LoVo (cell line): ENCODE measurements at regions not wholly inside any gene's neighbourhood (a gene's known extent, or its start where the extent isn't known, plus 50 kb on each side); places are given as distances from the start of the nearest gene placed in this dataset.

ENCODE experiments used
- DNase-seq: peaks from one replicate; pipeline ENCODE4 v3.0.0-alpha.2; 2016; ENCODE audit warnings: low spot score

GRCh38 chr1:226816576-226816975 is 53.8 kb upstream of the PSEN2 start:
- DNase-seq, result peak; percentile 66

DNA sequence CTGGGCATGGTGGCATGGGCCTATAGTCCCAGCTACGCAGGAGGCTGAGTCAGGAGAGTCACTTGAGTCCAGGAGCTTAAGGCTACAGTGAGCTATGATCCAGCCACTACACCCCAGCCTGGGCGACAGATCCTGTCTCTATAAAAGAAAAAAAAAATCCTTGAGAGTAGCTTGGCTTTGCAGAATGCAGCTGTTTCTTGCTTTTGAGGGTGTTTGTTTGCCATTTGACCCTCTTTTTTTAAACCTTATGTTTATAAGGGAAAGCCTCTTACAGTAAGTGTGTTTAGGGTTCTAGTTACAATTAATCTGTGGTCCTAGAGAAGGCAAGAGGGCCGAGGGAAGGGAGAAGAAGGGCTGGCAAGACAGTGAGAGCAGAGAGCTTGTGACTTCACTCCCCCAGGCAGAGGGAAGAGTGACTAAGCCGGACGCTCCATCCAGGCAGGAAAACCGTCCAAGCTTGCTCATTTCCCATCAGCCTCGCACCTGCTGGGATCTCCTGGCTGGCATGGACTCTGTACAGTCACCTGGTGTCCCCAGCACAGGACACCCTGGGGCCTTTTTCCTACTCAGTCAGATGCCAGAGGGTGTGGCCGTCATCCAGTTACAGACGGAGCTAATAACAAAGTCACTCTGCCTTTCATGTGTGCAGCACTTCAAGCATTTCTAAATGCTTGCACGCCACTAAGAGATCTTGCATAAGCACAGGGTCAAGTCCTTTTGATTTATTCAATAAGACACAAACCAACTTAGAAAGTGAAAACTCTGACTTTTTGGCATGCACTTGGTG is 55.5 kb upstream of the PSEN2 start:
- DNase-seq, result peak; percentile 94

DNA sequence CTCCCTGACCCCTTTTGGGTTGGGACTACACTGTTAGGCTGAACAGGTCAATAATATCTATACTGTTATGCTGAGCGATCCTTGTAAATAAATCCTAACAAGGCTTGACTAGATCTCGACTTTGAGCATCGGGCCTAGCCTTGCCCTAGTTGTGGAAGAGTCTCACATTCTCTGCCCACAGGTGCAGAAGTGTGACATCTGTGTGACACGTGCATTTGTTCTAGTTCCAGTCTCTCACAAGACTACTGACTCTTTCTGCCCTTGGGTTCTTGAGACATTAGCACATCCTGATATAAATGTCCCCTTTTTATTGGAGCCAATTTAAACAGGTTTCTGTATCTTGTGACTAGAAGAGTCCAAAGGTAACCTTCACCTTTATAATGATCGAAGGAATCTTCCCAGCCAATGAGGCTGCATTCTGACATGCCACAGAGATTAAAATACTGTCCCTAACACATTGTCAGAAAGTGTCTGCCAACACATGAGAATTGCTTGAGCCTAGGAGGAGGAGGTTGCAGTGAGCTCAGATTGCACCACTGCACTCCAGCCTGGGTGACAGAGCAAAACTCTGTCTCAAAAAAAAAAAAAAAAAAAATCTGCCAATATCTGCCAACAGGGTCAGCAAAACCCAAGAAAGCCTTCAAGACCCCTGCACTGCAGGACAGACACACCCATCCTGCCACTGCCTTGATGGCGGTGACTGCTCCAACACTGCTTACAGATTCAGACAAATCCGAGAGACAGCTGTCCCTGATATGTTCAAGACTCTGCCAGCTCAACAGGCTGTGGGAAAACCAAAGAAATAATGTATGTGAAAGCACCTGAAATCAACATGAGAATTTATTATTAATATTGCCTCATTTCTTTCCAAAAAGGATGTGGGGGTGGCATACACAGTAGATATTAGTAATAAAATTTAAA is 56.5 kb upstream of the PSEN2 start:
- no peak for DNase-seq

- DNase-seq, result no peak
These were observed 59.7 kb upstream of the PSEN2 start for GRCh38 chr1:226810681-226811080.

DNA sequence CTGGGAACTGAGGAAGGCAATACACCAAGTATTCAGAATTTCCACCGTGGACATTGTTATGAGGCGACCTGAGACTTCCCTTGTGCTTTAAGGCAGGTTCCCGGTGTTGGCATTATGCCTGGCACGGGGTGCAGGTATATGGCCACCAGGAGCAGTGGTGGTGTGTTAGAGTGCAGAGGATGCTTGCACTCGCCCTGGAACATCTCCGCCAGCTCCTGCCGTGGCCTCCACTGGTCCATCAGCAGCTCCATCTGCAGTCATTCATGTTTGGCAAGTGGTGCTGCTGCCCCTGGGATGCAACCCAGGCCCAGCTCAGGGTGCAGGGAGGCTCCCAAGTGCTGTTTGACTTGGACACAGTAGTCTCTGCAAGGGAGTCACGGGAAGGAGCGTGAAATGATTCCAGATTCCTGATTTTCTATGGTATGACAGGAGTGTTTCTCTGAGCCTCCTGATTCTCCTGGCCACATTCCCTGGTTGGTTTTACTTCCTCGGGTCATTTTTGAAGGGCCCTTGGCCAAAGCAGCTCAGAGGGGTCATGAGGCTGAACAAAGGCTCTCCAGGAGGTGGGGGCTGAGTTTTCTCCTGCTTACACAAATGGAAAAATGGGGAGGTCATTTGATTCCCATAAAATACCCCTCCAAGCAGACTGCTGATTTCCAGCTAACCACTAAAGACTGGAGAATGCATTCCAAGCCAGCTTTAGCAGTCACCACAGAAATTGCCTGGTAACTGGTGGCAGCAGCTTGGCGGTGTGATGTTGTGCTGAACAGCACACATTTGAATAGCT is 60.4 kb upstream of the PSEN2 start:
- DNase-seq, result no peak

DNA sequence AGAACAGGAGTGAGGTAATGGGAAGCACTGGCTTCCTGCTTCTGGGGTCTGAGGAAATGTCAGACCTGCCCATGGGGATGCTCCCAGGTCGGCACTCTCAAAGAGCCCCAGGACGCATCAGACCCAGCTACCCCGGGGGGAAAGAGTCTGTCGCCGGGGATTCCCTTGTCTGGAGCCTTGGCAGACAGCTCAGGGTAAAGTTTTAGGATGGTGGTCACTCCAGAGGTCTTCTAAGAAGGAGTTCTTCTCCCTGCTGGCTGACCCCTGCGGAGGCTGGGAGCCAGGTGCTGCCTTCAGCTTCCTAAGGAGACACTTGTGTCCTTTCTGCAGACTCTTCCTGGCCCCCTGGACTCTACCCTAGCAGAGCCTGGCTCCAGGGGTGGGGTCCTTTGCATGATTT is 61.9 kb upstream of the PSEN2 start:
- no peak for DNase-seq

DNA sequence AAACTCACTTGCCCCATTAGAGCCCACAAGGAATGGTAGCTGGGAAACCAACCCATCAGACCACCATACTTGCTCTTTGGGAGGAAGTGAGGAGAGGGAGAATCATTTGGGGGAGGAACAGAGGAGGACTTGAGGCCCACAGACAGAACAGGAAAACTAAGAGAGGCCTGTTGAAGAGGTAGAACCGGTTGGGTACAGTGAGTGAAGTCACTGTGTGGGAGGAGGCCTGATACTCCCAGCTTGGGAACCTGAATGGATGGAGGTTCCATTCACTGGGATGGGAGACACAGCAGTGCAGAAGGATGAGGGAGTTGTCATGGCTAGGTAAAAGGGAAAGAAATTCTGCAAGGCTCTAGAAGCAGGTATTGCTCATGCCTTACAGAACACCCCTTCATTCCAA is 63.4 kb upstream of the PSEN2 start:
- no peak for DNase-seq

DNA sequence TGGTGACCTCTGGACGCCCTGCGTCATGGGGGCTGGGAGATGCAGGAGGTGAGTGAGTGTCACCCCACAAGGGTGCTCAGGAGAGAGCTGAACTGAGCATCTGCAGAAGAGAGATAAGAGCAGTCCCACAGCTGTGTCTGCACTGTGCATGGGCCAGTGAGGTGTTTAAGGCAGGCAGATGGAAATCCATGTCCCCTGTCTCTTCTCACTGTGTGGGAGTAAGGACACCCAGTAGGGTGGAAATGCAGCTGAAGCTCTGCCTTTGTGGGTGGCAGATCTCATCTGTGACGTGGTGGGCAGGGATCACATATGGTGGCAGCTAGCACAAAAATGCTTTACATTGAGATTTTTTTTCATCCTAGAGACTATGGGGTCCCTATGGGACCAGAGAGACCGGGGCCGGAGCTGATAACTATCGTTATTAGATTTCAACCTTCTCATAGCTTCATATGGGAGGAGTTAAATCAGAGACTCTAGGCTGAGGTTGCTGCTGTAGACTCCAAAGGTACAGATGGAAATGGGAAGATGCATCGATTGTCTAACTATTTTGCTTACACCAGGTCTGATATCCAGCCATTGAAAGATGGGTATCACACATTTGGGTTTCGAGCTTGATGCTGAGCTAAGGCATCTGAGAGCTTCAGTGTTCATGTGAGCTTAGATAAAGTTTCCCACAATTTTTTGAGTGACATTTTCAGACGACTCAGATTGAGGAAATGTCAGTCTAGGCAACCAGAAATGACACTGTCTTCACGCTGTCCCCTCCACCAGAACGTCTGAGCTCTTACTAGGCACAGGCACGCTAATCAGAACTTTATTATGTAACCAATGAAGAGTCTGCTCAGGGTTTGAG is 65.3 kb upstream of the PSEN2 start:
- DNase-seq, result no peak

- DNase-seq, result no peak
These were observed 61.8 kb upstream of the ITPKB start for GRCh38 chr1:226800763-226801380.

- no peak for DNase-seq
These were observed 60.7 kb upstream of the ITPKB start for GRCh38 chr1:226799634-226800281.

GRCh38 chr1:226798427-226799411 is 59.6 kb upstream of the ITPKB start:
- no peak for DNase-seq

DNA sequence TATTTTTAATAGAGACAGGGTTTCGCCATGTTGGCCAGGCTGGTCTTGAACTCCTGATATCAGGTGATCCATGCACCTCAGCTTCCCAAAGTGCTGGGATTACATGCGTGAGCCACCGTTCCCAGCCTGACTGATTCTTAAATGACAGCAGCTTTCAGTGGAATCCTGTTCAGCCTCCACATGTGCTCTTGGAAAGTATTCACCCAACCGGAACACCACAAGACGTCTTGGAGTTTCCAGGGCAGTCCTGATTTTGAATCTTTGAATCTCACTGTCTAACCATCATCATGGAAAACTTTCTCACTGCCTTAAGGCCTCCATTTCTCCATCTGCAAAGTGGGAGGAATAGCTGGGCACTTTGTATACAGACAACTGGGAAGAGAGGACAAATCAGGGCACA is 58.1 kb upstream of the ITPKB start:
- no peak for DNase-seq

GRCh38 chr1:226793620-226794276 is 54.7 kb upstream of the ITPKB start:
- no peak for DNase-seq

- no peak for DNase-seq
These were observed 53.3 kb upstream of the ITPKB start for GRCh38 chr1:226792368-226792767.

- no peak for DNase-seq
These were observed 51.6 kb upstream of the ITPKB start for GRCh38 chr1:226790545-226791181.

DNA sequence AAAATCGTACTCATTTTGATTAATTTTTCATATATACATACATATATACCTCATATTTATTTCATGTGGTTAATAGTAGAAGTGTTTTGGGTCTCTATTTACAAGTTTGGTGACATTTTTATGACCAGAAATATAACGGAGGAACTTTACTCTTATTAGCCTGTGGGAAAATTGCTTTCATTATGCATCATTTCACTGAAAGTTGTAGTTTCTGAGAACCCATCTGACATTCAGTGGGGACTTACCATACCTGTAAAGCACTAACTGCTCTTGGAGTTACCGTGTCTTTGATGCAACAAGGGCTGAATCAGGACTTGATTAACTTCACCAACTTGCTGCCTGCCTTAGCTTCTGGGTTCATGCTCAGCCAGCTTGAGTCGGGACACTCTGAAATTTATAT is 49.9 kb upstream of the ITPKB start:
- no peak for DNase-seq
